ENCODE measurements at regions not wholly inside any gene's neighbourhood (a gene's known extent, or its start where the extent isn't known, plus 50 kb on each side); places are given as distances from the start of the nearest gene placed in this dataset.

GRCh38 chr1:181398544-181398943, 84.8 kb upstream of the CACNA1E start:
- Histone ChIP-seq H3K27ac (ENCODE audit: insufficient read depth, low read length) (no peak overlapping the region), H4K8ac (ENCODE audit: low read depth in 2 of 2, low read length in 2 of 2) (no peak overlapping the region), H3K23ac (ENCODE audit: low read depth, low read length) (no peak overlapping the region), H2BK5ac (ENCODE audit: low read depth, low read length, poor library complexity, severe bottlenecking) (no peak overlapping the region), H2BK120ac (ENCODE audit: low read depth, low read length) (no peak overlapping the region), H2AFZ (replicated peaks; ENCODE audit: low read length, poor library complexity) (no peak overlapping the region), H3K4me3 (ENCODE audit: insufficient read depth, low read depth, low read length) (no peak overlapping the region), H3K56ac (ENCODE audit: extremely low read depth, insufficient read depth, low read length) (no peak overlapping the region), H3K79me1 (ENCODE audit: low read depth in 1 of 2, low read length in 2 of 2) (no peaks in the 10 kb centered on the region), H3K27me3 (ENCODE audit: control insufficient read depth, insufficient read depth, low read length) (no peaks in the 10 kb centered on the region), H3K18ac (ENCODE audit: low read depth, low read length) (no peak overlapping the region), H4K20me1 (ENCODE audit: insufficient read depth, low read length) (no peaks in the 10 kb centered on the region), H3K9ac (ENCODE audit: low read depth, low read length) (no peak overlapping the region), H4K91ac (ENCODE audit: insufficient read depth, low read depth, low read length) (no peak overlapping the region), H4K5ac (ENCODE audit: low read depth, low read length) (no peak overlapping the region), H2AK5ac (ENCODE audit: low read depth, low read length) (no peak overlapping the region), H2AK9ac (replicated peaks; ENCODE audit: low read depth, low read length, poor library complexity) (no peak overlapping the region), H2BK20ac (ENCODE audit: low read depth, low read length) (no peak overlapping the region), H3K4me2 (ENCODE audit: low read depth, low read length) (no peak overlapping the region), H3K9me1 (ENCODE audit: insufficient read depth, low read length) (no peaks in the 10 kb centered on the region), H3K4me1 (ENCODE audit: control insufficient read depth, insufficient read depth, low read length) (no peaks in the 10 kb centered on the region), H2BK15ac (ENCODE audit: low read depth, low read length) (no peak overlapping the region), H3K9me3 (ENCODE audit: control insufficient read depth, insufficient read depth, low read length) (no peaks in the 10 kb centered on the region), H3K4ac (ENCODE audit: low read depth, low read length) (no peak overlapping the region), H3K36me3 (ENCODE audit: control insufficient read depth, insufficient read depth, low read length) (no peaks in the 10 kb centered on the region), H3K14ac (replicated peaks; ENCODE audit: low read depth, low read length) (no peak overlapping the region)
- ChIA-PET CTCF (interaction anchor here (0.5 kb wide), 1 partner anchor 38 kb away, joined by 3 read pairs; no protein-coding TSS in a partner anchor), POLR2A (ENCODE audit: unreplicated experiment) (no interaction called here)
- ATAC-seq (ENCODE audit: low read depth): no peak
- no peak for DNase-seq
- TF ChIP-seq RFX5 (IDR thresholded peaks at IDR 0.05; ENCODE audit: low read depth, low read length): no peak
- TF ChIP-seq RCOR1 (IDR thresholded peaks at IDR 0.05; ENCODE audit: insufficient replicate concordance, low read length): no peak
- no peak for TF ChIP-seq POLR2A (IDR thresholded peaks at IDR 0.05; ENCODE audit: low read depth, low read length)
- no peak for TF ChIP-seq FOS (IDR thresholded peaks at IDR 0.05; ENCODE audit: low read depth, low read length)
- no peak for TF ChIP-seq CTCF (conservative IDR thresholded peaks at IDR 0.05; ENCODE audit: low read depth, low read length)
- TF ChIP-seq MAZ (IDR thresholded peaks at IDR 0.05; ENCODE audit: borderline replicate concordance, low read depth, low read length): no peak
- TF ChIP-seq NFE2L2 (IDR thresholded peaks at IDR 0.05; ENCODE audit: low read depth, low read length): no peak
- no peak for TF ChIP-seq USF2 (IDR thresholded peaks at IDR 0.05; ENCODE audit: low read depth, low read length)
- no peak for TF ChIP-seq SMC3 (IDR thresholded peaks at IDR 0.05; ENCODE audit: low read depth, low read length)
- no peak for TF ChIP-seq CHD1 (IDR thresholded peaks at IDR 0.05; ENCODE audit: low read depth, low read length)
- TF ChIP-seq ELK1 (IDR thresholded peaks at IDR 0.05; ENCODE audit: borderline replicate concordance, low read depth, low read length): no peak
- no peak for TF ChIP-seq CEBPB (IDR thresholded peaks at IDR 0.05; ENCODE audit: low read depth, low read length)
- no peak for TF ChIP-seq BHLHE40 (IDR thresholded peaks at IDR 0.05; ENCODE audit: low read depth, low read length)
- dilution Hi-C loops (cut with HindIII; ENCODE audit: low sequenced_read_pairs, unreplicated experiment) (no loop called here), in situ Hi-C loops (cut with MboI; ENCODE audit: low sequenced_read_pairs) (no loop called here), intact Hi-C loops (cut with micrococcal nuclease) (no loop called here)
- no TSS peak for BruUV-seq (replicated peaks)
- WGBS, 2 experiments (ENCODE audit: extremely low coverage in 2 of 2, insufficient read length in 1 of 2): no CpG with 5 or more reads among the region's 4 CpGs

Measured in IMR-90 (cell line).